GM12864 (cell line): ENCODE measurements at regions not wholly inside any gene's neighbourhood (a gene's known extent, or its start where the extent isn't known, plus 50 kb on each side); places are given as distances from the start of the nearest gene placed in this dataset.
"Not testable (repeated sequence)": the region's sequence is repeated elsewhere in the genome, so short reads cannot be mapped to it uniquely, and the experiment has no call there.

Experiments
- DNase-seq: peaks from one replicate; pipeline ENCODE4 v3.0.0-alpha.2; 2011; ENCODE audit warnings: low read depth
- H3K4me3 ChIP-seq: 2 replicates; pipeline ENCODE4 v1.5.1; 2011; ENCODE audit warnings: mild to moderate bottlenecking, low read depth, low read length, control low read depth
- CTCF ChIP-seq: IDR thresholded peaks from 2 replicates; pipeline ENCODE4 v1.5.1; 2011; ENCODE audit warnings: low read depth, mild to moderate bottlenecking, moderate library complexity, low read length, control low read depth, inconsistent platforms; ENCODE audit errors: missing control alignments

GRCh38 chr18:54662986-54663385 lies 71.9 kb downstream of the DYNAP start:
- DNase-seq = no peak
- TF ChIP-seq CTCF = no peak
- H3K4me3 ChIP-seq = no peak overlapping the region

GRCh38 chr18:54669701-54670100 lies 78.7 kb downstream of the DYNAP start:
- DNase-seq, H3K4me3 ChIP-seq: not testable (repeated sequence)

- peak; percentile 40 for TF ChIP-seq CTCF
- no peak for DNase-seq
- H3K4me3 ChIP-seq = no peak overlapping the region
These were observed 80.3 kb downstream of the DYNAP start for GRCh38 chr18:54671291-54671881.

- no peak overlapping the region for H3K4me3 ChIP-seq
- no peak for TF ChIP-seq CTCF
- DNase-seq = no peak
These were observed 81.1 kb downstream of the DYNAP start for GRCh38 chr18:54672109-54672508.

GRCh38 chr18:54672846-54673475 lies 81.9 kb downstream of the DYNAP start:
- no peak overlapping the region for H3K4me3 ChIP-seq
- TF ChIP-seq CTCF = no peak
- no peak for DNase-seq

GRCh38 chr18:54673936-54674335 lies 82.9 kb downstream of the DYNAP start:
- TF ChIP-seq CTCF = no peak
- no peak for DNase-seq
- no peak overlapping the region for H3K4me3 ChIP-seq

GRCh38 chr18:54675076-54675475 lies 84.0 kb downstream of the DYNAP start:
- no peak overlapping the region for H3K4me3 ChIP-seq
- TF ChIP-seq CTCF = no peak
- DNase-seq = no peak
